ENCODE measurements at regions not wholly inside any gene's neighbourhood (a gene's known extent, or its start where the extent isn't known, plus 50 kb on each side); places are given as distances from the start of the nearest gene placed in this dataset.
"Not testable (repeated sequence)": the region's sequence is repeated elsewhere in the genome, so short reads cannot be mapped to it uniquely, and the experiment has no call there.

GRCh38 chr16:35574454-35575431, 2115.3 kb downstream of the TP53TG3F start:
- intact Hi-C loops (cut with DNase I, micrococcal nuclease): no loop called here
- ATAC-seq: no peak
- DNase-seq: no peak

- DNase-seq: no peak
- intact Hi-C loops (cut with DNase I, micrococcal nuclease): no loop called here
- no peak for ATAC-seq
These were observed 2116.0 kb downstream of the TP53TG3F start for GRCh38 chr16:35575432-35575821.

GRCh38 chr16:35585411-35585810, 2126.0 kb downstream of the TP53TG3F start:
- ATAC-seq: no peak
- intact Hi-C loops (cut with DNase I, micrococcal nuclease): no loop called here
- no peak for DNase-seq

DNA sequence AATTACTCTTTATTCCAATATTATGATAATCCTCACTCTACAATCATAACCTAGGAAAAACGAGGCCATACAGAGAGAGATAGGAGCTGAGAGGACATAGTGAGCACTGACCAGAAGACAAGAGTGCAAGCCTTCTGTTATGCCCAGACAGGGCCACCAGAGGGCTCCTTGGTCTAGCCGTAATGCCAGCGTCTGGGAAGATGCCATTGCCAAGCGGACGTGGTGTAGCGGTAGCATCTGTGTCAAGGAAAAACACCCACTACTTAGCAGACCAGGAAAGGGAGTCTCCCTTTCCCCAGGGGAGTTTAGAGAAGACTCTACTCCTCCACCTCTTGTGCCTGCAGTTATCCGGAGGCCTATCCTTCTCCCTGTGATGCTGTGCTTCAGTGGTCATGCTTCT, 2131.5 kb downstream of the TP53TG3F start:
- not testable (repeated sequence) for DNase-seq

DNA sequence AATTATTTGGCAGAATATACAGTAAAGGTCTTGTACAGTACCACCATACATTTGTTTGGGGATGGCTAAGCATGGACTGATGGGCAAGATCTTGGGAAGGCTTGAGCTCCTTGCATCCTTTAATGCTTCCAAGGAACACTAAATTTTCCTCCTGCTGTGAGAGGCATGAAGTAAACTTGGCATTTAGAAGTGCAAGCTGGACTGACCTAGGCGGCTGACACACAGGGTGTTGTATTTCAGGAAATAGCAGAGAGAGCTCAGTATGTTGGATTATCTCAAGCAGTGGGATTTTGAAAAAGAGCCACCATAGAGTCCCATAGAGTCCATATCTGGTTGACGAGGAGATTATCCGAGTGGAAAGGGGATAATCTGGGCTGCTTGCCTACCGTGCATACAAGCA, 2137.1 kb downstream of the TP53TG3F start:
- intact Hi-C loops (cut with DNase I, micrococcal nuclease): no loop called here
- no peak for ATAC-seq
- DNase-seq: no peak

More for the DNA sequence above, 2131.5 kb downstream of the TP53TG3F start:
- ATAC-seq; intact Hi-C loops (cut with DNase I, micrococcal nuclease): not testable (repeated sequence)

GRCh38 chr16:35598696-35599332, 2139.4 kb downstream of the TP53TG3F start:
- DNase-seq: no peak
- no peak for ATAC-seq
- intact Hi-C loops (cut with DNase I, micrococcal nuclease): no loop called here

DNA sequence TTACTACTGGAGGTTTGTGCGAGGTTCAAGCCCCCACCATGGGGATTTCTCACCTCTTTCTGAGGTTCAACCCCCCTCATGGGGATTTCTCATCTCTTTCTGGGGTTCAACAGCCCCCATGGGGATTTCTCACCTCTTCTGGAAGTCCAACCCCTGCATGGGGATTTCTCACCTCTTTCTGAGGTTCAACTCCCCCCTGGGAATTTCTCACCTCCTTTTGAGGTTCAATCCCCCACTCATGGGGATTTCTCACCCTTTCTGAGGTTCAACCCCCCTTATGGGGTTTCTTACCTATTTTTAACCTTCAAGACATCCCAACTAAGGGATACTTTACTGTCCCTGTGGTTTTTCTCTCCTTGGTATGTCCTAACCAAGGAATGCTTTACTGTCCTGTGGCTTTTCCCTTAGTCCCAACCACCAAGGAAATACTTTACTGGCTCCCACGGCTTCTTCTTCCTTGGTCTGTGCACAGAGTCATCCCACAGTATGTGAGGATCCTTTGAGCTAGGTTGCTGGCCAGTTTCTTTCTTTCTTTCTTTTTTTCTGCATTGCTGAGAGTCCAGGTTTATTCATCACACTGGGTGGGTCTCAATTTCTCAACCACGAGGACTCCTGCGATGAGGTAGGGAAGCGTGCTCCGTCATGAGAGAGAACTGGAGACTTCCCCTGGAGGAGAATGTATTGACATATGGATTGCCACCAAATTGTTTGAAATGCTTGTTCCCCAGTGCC, 2140.2 kb downstream of the TP53TG3F start:
- intact Hi-C loops (cut with DNase I, micrococcal nuclease): no loop called here
- DNase-seq (no peak), ATAC-seq (no peak)

DNA sequence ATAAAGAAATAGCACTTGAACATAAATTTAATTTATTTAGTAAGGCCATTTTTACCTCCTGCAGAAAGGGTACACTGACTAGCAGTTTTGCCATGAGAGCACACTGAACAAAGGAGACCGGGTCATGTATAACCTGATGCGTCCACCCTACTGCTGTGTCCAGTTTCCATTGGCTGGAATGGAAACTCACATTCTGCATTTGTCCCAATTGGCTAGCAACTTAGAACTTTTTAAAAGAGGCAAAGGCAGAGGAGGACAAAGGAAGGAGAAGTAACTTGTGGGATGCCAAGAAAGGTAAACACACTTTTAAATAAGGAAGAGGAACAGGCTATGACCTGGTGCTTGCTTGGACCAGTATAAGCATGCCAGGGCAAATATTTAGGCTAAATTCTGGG, 2140.7 kb downstream of the TP53TG3F start:
- ATAC-seq; DNase-seq; intact Hi-C loops (cut with DNase I, micrococcal nuclease): not testable (repeated sequence)

- intact Hi-C loops (cut with DNase I, micrococcal nuclease): no loop called here
- no peak for ATAC-seq
- no peak for DNase-seq
These were observed 2142.7 kb downstream of the TP53TG3F start for GRCh38 chr16:35602116-35602515.

- ATAC-seq; intact Hi-C loops (cut with DNase I, micrococcal nuclease); DNase-seq: not testable (repeated sequence)
These were observed 2144.0 kb downstream of the TP53TG3F start for GRCh38 chr16:35603371-35603770.

- intact Hi-C loops (cut with DNase I, micrococcal nuclease): no loop called here
- no peak for ATAC-seq
- DNase-seq: no peak
These were observed 2146.5 kb downstream of the TP53TG3F start for GRCh38 chr16:35605921-35606320.

DNA sequence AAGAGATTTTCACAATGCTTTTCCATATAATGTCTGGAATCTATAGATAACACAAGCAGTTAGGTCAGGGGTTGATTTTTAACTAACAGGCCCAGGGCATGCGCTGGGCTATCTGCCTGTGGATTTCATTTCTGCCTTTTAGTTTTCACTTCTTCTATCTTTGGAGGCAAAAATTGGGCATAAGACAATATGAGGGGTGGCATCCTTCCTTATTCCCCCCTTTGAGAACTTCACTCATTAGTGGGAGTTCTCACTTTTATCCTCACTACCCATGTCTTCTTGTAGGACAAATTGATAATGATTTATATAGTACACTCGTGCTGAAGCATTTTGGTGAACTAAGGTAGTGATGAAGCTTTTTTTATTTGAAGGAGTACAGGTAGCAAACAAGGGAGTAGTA, 2155.5 kb downstream of the TP53TG3F start:
- intact Hi-C loops (cut with DNase I, micrococcal nuclease): not testable (repeated sequence)

GRCh38 chr16:35619176-35619575, 2159.8 kb downstream of the TP53TG3F start:
- ATAC-seq; DNase-seq; intact Hi-C loops (cut with DNase I, micrococcal nuclease): not testable (repeated sequence)

More for the DNA sequence above, 2155.5 kb downstream of the TP53TG3F start:
- DNase-seq, ATAC-seq: not testable (repeated sequence)

DNA sequence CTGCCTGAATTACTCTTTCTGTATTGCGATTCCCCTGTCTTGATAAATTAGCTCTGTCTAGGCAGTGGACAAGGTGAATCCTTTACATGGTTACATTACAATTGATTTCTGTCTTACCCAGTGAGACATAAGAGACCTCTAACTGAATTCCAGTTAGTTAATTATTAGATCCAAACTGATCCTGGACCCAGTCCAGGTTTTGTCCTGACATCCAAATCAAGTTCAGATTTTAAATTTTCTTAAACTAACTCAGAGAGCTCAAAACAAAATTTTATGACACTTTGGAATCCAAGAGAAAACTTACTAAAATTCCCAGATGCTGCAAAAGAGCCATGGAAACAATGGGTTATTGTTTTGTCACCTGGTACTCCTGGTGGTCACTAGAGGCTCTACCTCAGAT, 2166.6 kb downstream of the TP53TG3F start:
- DNase-seq (no peak), ATAC-seq (no peak)
- intact Hi-C loops (cut with DNase I, micrococcal nuclease): no loop called here

DNA sequence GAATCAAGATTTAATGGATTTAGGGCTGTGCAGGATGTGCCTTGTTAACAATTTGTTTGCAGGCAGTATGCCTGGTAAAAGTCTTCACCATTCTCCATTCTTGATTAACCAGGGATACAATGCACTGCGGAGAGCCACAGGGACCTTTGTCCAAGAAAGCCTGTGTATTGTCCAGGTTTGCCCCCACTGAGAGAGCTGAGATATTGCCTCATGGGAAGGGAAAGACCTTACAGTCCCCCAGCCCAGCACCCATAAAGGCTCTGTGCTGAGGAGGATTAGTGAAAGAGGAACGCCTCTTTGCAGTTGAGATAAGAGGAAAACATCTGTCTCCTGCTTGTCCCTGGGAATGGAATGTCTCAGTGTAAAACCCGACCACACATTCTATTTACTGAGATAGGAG, 2169.6 kb downstream of the TP53TG3F start:
- intact Hi-C loops (cut with DNase I, micrococcal nuclease): no loop called here
- DNase-seq (no peak), ATAC-seq (no peak)

GRCh38 chr16:35631261-35631945, 2172.0 kb downstream of the TP53TG3F start:
- intact Hi-C loops (cut with DNase I, micrococcal nuclease): no loop called here
- ATAC-seq (no peak), DNase-seq (no peak)

- ATAC-seq: no peak
- intact Hi-C loops (cut with DNase I, micrococcal nuclease): no loop called here
These were observed 2177.2 kb downstream of the TP53TG3F start for GRCh38 chr16:35636480-35637230.

GRCh38 chr16:35637683-35638082, 2178.3 kb downstream of the TP53TG3F start:
- ATAC-seq (no peak), DNase-seq (no peak)
- intact Hi-C loops (cut with DNase I, micrococcal nuclease): no loop called here

More at GRCh38 chr16:35636480-35637230, 2177.2 kb downstream of the TP53TG3F start:
- no peak for DNase-seq
